ENCODE measurements at regions not wholly inside any gene's neighbourhood (a gene's known extent, or its start where the extent isn't known, plus 50 kb on each side); places are given as distances from the start of the nearest gene placed in this dataset.

GRCh38 chr5:109484597-109484996 is 74.8 kb upstream of the PJA2 start:
- Histone ChIP-seq H3K27me3 (replicated peaks in 1 of 4; ENCODE audit: control extremely low read depth in 1 of 4, control insufficient read depth in 3 of 4, insufficient read depth in 4 of 4, low read length in 3 of 4) (peaks cover 0 to 3% (median 0%) of the 10 kb centered on the region in 4 experiments), H3K9me3 (ENCODE audit: control extremely low read depth in 1 of 3, control insufficient read depth in 2 of 3, insufficient read depth in 1 of 3, low read length in 2 of 3) (no peaks in the 10 kb centered on the region), H3K36me3 (replicated peaks in 1 of 2; ENCODE audit: control extremely low read depth in 1 of 2, control insufficient read depth in 1 of 2, extremely low read depth in 1 of 2, insufficient read depth in 2 of 2, low read length in 1 of 2) (no peaks in the 10 kb centered on the region), H3K27ac (ENCODE audit: low read length in 2 of 2) (no peak overlapping the region), H3K4me3 (ENCODE audit: control extremely low read depth in 1 of 5, extremely low read depth in 1 of 5, insufficient read depth in 1 of 5, low read depth in 2 of 5, low read length in 4 of 5) (no peak overlapping the region), H3K4me1 (ENCODE audit: control insufficient read depth in 2 of 2, insufficient read depth in 2 of 2, low read length in 2 of 2) (peaks cover 0 to 4% of the 10 kb centered on the region in 2 donors), H3K9ac (ENCODE audit: low read length) (no peak overlapping the region), H3K79me2 (ENCODE audit: control insufficient read depth, insufficient read depth, low read length) (no peaks in the 10 kb centered on the region), H3K4me2 (replicated peaks; ENCODE audit: low read depth, low read length, poor library complexity, severe bottlenecking) (no peak overlapping the region), H4K20me1 (ENCODE audit: control insufficient read depth, insufficient read depth, low read length, poor library complexity, severe bottlenecking) (no peaks in the 10 kb centered on the region), H2AFZ (ENCODE audit: insufficient read depth, low read depth, low read length, poor library complexity, severe bottlenecking) (no peak overlapping the region)
- H3K27me3 Mint-ChIP-seq, result peaks cover 13% of the 10 kb centered on the region
- intact Hi-C loops (cut with micrococcal nuclease), result no loop called here
- H3K9me3 Mint-ChIP-seq (ENCODE audit: insufficient read depth), result no peaks in the 10 kb centered on the region
- WGBS (ENCODE audit: insufficient coverage), result no CpG with 5 or more reads among the region's 3 CpGs
- TF ChIP-seq EZH2 (IDR thresholded peaks at IDR 0.05; ENCODE audit: borderline replicate concordance, insufficient read depth, low read depth, low read length, poor library complexity, severe bottlenecking) (no peak), CTCF (IDR thresholded peaks at IDR 0.05) (no peak)
- H3K4me1 Mint-ChIP-seq, result peaks cover 2% of the 10 kb centered on the region
- no peak overlapping the region for H3K4me3 Mint-ChIP-seq
- no peak overlapping the region for H3K27ac Mint-ChIP-seq
- ChIA-PET POLR2A (no interaction called here), CTCF (no interaction called here)
- ATAC-seq (ENCODE audit: low read depth) (no peak), DNase-seq (no peak)

GRCh38 chr5:109483395-109483971 is 73.7 kb upstream of the PJA2 start:
- peaks cover 2% of the 10 kb centered on the region for H3K4me1 Mint-ChIP-seq
- CTCF ChIA-PET, result no interaction called here

More at GRCh38 chr5:109483395-109483971, 73.7 kb upstream of the PJA2 start:
- WGBS (ENCODE audit: insufficient coverage), result no CpG with 5 or more reads among the region's 2 CpGs
- no peak overlapping the region for H3K27ac ChIP-seq (ENCODE audit: low read length in 2 of 2)
- H3K9ac ChIP-seq (ENCODE audit: low read length), result no peak overlapping the region
- intact Hi-C loops (cut with micrococcal nuclease), result no loop called here
- no peaks in the 10 kb centered on the region for H4K20me1 ChIP-seq (ENCODE audit: control insufficient read depth, insufficient read depth, low read length, poor library complexity, severe bottlenecking)
- H3K27me3 Mint-ChIP-seq, result peaks cover 6% of the 10 kb centered on the region
- peaks cover 0 to 4% of the 10 kb centered on the region in 2 donors for H3K4me1 ChIP-seq (ENCODE audit: control insufficient read depth in 2 of 2, insufficient read depth in 2 of 2, low read length in 2 of 2)
- no peak for TF ChIP-seq CTCF (IDR thresholded peaks at IDR 0.05)
- no peak for TF ChIP-seq EZH2 (IDR thresholded peaks at IDR 0.05; ENCODE audit: borderline replicate concordance, insufficient read depth, low read depth, low read length, poor library complexity, severe bottlenecking)
- no peaks in the 10 kb centered on the region for H3K9me3 ChIP-seq (ENCODE audit: control extremely low read depth in 1 of 3, control insufficient read depth in 2 of 3, insufficient read depth in 1 of 3, low read length in 2 of 3)
- H2AFZ ChIP-seq (ENCODE audit: insufficient read depth, low read depth, low read length, poor library complexity, severe bottlenecking), result no peak overlapping the region
- H3K9me3 Mint-ChIP-seq (ENCODE audit: insufficient read depth), result no peaks in the 10 kb centered on the region
- H3K27ac Mint-ChIP-seq, result no peak overlapping the region
- no peaks in the 10 kb centered on the region for H3K36me3 ChIP-seq (replicated peaks in 1 of 2; ENCODE audit: control extremely low read depth in 1 of 2, control insufficient read depth in 1 of 2, extremely low read depth in 1 of 2, insufficient read depth in 2 of 2, low read length in 1 of 2)
- H3K4me2 ChIP-seq (replicated peaks; ENCODE audit: low read depth, low read length, poor library complexity, severe bottlenecking), result no peak overlapping the region
- no peaks in the 10 kb centered on the region for H3K27me3 ChIP-seq (replicated peaks in 1 of 4; ENCODE audit: control extremely low read depth in 1 of 4, control insufficient read depth in 3 of 4, insufficient read depth in 4 of 4, low read length in 3 of 4)
- H3K79me2 ChIP-seq (ENCODE audit: control insufficient read depth, insufficient read depth, low read length), result no peaks in the 10 kb centered on the region
- no peak overlapping the region for H3K4me3 ChIP-seq (ENCODE audit: control extremely low read depth in 1 of 5, extremely low read depth in 1 of 5, insufficient read depth in 1 of 5, low read depth in 2 of 5, low read length in 4 of 5)
- POLR2A ChIA-PET, result no interaction called here
- no peak for DNase-seq
- H3K4me3 Mint-ChIP-seq, result no peak overlapping the region
- ATAC-seq (ENCODE audit: low read depth), result no peak

Data from B cell (primary cell).